HCT116 (cell line): ENCODE measurements at regions not wholly inside any gene's neighbourhood (a gene's known extent, or its start where the extent isn't known, plus 50 kb on each side); places are given as distances from the start of the nearest gene placed in this dataset.

Experiments
- CTCF ChIP-seq, 3 experiments: fragments of 200-600 bp in 1 of 3; sonication (generic) in 1 of 3; IDR thresholded peaks in 2 of 3; conservative IDR thresholded peaks in 1 of 3; 2 replicates each; pipeline ENCODE4 v1.5.1; 2012 to 2017; ENCODE audit warnings: low read depth in 2 of 3, low read length in 2 of 3, antibody characterized with exemption in 1 of 3, borderline replicate concordance in 1 of 3, control low read depth in 1 of 3, mild to moderate bottlenecking in 1 of 3, mixed read lengths in 1 of 3, mixed run types in 1 of 3, moderate library complexity in 1 of 3; ENCODE audit not compliant: insufficient read depth in 1 of 3
- EZH2 ChIP-seq: fragments of 200-600 bp; sonication (generic); IDR thresholded peaks from 2 replicates; pipeline ENCODE4 v1.6.1; 2017; ENCODE audit warnings: antibody characterized with exemption, mixed run types
- EZH2phosphoT487 ChIP-seq: fragments of 200-600 bp; IDR thresholded peaks from 2 replicates; pipeline ENCODE4 v1.6.1; 2018; ENCODE audit warnings: antibody characterized with exemption, borderline replicate concordance
- POLR2A ChIP-seq: IDR thresholded peaks from 2 replicates; pipeline ENCODE4 v1.7.0; 2011; ENCODE audit warnings: borderline replicate concordance; ENCODE audit not compliant: insufficient read depth, insufficient read length; ENCODE audit errors: extremely low read depth
- RAD21 ChIP-seq: IDR thresholded peaks from 2 replicates; pipeline ENCODE4 v1.6.1; 2012; ENCODE audit warnings: low read depth, mild to moderate bottlenecking
- TCF7L2 ChIP-seq: IDR thresholded peaks from 2 replicates; pipeline ENCODE4 v1.7.0; 2011; ENCODE audit warnings: borderline replicate concordance, inconsistent platforms; ENCODE audit not compliant: insufficient read depth, insufficient read length; ENCODE audit errors: extremely low read depth
- YY1 ChIP-seq: IDR thresholded peaks from 2 replicates; pipeline ENCODE4 v1.6.1; 2011; ENCODE audit warnings: low read length, low read depth, moderate library complexity, mild to moderate bottlenecking; ENCODE audit not compliant: insufficient replicate concordance; ENCODE audit errors: extremely low read depth
- ZNF274 ChIP-seq: fragments of 200-500 bp; sonication (Bioruptor generic); IDR thresholded peaks from 2 replicates; pipeline ENCODE4 v1.6.1; 2014; ENCODE audit warnings: mild to moderate bottlenecking, low read depth, low read length, inconsistent platforms

DNA sequence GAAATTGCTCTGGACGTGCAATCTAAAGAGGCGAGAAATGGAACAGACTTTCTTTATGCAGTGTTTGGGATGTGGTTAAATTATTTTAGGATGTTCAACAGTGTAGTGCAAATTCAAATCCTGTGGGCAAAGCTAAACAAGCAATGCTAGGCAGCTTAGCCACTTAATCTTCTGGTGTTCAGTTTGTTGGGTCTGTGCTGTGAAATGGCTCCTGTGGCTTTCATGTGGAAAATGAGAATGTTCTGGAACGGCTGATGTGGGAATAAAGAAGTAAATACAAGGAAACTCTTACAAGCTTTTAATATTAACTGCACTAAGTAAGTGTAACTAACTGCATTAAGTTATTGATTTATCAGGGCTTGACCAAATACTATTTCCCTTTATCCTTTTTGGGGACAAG, 766.6 kb downstream of the ADGRL2 start:
- TF ChIP-seq RAD21 (no peak), CTCF (IDR thresholded peaks at IDR 0.05 in 2 of 3, conservative IDR thresholded peaks at IDR 0.05 in 1 of 3; ENCODE audit: borderline replicate concordance in 1 of 3, insufficient read depth in 1 of 3, low read depth in 2 of 3, low read length in 2 of 3) (no peak), EZH2 (no peak), ZNF274 (no peak), POLR2A (no peak), TCF7L2 (no peak), EZH2phosphoT487 (no peak), YY1 (no peak)
